ENCODE measurements at regions not wholly inside any gene's neighbourhood (a gene's known extent, or its start where the extent isn't known, plus 50 kb on each side); places are given as distances from the start of the nearest gene placed in this dataset.

DNA sequence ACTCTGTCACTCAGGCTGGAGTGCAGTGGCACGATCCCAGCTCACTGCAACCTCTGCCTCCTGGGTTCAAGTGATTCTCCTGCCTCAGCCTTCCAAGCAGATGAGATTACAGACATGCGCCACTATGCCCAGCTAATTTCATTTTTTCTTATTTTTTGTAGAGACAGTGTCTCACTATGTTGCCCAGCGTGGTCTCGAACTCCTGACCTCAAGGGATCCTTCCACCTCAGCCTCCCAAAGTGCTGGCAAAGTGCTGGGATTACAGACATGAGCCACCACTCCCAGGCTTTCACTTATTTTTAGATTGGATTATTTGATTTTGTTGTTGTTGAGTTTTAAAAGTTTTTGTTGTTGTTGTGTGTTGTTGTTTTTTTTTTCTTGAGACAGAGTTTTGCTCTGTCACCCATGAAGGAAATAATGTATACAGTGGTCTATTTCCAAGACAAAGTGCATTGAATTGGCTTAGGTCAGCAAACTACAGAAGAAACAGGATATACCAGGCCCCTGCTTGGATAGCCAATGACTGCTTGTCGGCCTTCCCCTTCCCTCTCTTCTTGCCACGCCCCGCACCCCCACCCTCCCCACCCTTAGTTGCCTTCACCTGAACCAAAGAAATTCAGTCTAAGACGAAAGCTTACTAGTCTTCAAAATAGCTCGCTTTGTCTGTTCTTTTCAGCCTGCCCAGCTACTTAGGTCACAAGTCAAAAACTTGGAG lies 91.8 kb upstream of the CLDN5 start:
- no peaks in the 10 kb centered on the region for H3K4me1 ChIP-seq (ENCODE audit: insufficient read depth, low read length, poor library complexity, severe bottlenecking)

DNA sequence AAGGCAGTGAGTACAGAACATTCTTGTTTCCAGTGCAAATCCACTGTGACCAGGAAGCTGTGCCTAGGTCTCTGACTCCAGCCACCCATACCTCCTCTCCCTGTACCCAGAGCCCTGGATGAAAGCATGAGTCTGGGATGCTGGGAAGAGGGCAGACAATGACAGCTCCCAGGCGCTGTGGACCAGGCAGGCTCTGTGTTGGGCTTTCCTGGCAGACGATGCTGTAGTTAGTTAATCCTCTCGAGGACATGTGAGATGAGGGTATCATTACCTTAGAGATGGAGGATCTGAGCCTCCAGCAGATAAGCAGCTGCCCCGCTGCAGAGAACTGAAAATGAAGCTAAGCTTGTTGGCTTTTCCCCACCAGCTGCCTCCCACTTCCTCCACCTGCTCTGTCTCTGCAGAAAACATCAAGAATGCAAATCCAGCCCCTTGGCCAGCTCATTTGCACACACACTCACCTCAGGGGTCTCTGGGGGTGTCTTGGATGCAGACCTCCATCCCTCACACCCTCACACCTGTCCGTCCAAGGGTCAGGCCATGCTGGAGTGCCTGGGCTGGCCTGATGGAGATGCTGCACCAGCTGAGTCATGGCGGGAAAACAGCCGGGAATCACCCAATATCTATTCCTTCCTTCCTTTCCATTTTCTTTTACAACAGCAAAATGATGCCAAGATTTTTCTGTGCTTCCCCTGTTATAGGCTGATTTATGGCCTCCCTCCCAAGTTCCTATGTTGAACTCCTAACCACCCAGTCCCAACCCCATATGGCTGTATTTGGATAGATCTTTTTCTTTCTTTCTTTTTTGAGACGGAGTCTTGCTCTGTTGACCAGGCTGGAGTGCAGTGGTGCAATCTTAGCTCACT lies 94.9 kb upstream of the SEPTIN5 start:
- no TSS peak for BruUV-seq (replicated peaks)
- no peak for DNase-seq (ENCODE audit: low spot score)
- TF ChIP-seq, protein P1, sequence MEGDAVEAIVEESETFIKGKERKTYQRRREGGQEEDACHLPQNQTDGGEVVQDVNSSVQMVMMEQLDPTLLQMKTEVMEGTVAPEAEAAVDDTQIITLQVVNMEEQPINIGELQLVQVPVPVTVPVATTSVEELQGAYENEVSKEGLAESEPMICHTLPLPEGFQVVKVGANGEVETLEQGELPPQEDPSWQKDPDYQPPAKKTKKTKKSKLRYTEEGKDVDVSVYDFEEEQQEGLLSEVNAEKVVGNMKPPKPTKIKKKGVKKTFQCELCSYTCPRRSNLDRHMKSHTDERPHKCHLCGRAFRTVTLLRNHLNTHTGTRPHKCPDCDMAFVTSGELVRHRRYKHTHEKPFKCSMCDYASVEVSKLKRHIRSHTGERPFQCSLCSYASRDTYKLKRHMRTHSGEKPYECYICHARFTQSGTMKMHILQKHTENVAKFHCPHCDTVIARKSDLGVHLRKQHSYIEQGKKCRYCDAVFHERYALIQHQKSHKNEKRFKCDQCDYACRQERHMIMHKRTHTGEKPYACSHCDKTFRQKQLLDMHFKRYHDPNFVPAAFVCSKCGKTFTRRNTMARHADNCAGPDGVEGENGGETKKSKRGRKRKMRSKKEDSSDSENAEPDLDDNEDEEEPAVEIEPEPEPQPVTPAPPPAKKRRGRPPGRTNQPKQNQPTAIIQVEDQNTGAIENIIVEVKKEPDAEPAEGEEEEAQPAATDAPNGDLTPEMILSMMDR (conservative IDR thresholded peaks at IDR 0.05; ENCODE audit: low read depth, low read length) = no peak
- no peak for TF ChIP-seq EZH2 (IDR thresholded peaks at IDR 0.05; ENCODE audit: borderline replicate concordance, low read depth, low read length, poor library complexity, severe bottlenecking)
- Histone ChIP-seq H3K4me3 (ENCODE audit: low read depth, low read length, poor library complexity, severe bottlenecking) (no peak overlapping the region), H3K27me3 (replicated peaks; ENCODE audit: insufficient read depth, low read depth, low read length, poor library complexity) (no peaks in the 10 kb centered on the region), H3K36me3 (ENCODE audit: insufficient read depth, low read length, poor library complexity, severe bottlenecking) (no peaks in the 10 kb centered on the region), H3K4me1 (ENCODE audit: insufficient read depth, low read length, poor library complexity, severe bottlenecking) (no peaks in the 10 kb centered on the region), H3K27ac (ENCODE audit: low read depth, low read length, poor library complexity, severe bottlenecking) (no peak overlapping the region), H3K9me3 (ENCODE audit: low read depth, low read length, poor library complexity, severe bottlenecking) (no peaks in the 10 kb centered on the region)
- intact Hi-C loops (cut with micrococcal nuclease; ENCODE audit: unreplicated experiment) = no loop called here
- ChIA-PET POLR2A (ENCODE audit: low non-redundant PET) (no interaction called here), CTCF (no interaction called here)

More for the DNA sequence above, 91.8 kb upstream of the CLDN5 start:
- no peak for DNase-seq (ENCODE audit: low spot score)
- no peak for TF ChIP-seq EZH2 (IDR thresholded peaks at IDR 0.05; ENCODE audit: borderline replicate concordance, low read depth, low read length, poor library complexity, severe bottlenecking)
- TF ChIP-seq, protein P1 (conservative IDR thresholded peaks at IDR 0.05; ENCODE audit: low read depth, low read length) = no peak
- H3K9me3 ChIP-seq (ENCODE audit: low read depth, low read length, poor library complexity, severe bottlenecking) = no peaks in the 10 kb centered on the region
- no peak overlapping the region for H3K27ac ChIP-seq (ENCODE audit: low read depth, low read length, poor library complexity, severe bottlenecking)
- ChIA-PET CTCF (no interaction called here), POLR2A (ENCODE audit: low non-redundant PET) (no interaction called here)
- BruUV-seq (replicated peaks) = no TSS peak
- no peak overlapping the region for H3K4me3 ChIP-seq (ENCODE audit: low read depth, low read length, poor library complexity, severe bottlenecking)
- H3K27me3 ChIP-seq (replicated peaks; ENCODE audit: insufficient read depth, low read depth, low read length, poor library complexity) = no peaks in the 10 kb centered on the region
- H3K36me3 ChIP-seq (ENCODE audit: insufficient read depth, low read length, poor library complexity, severe bottlenecking) = no peaks in the 10 kb centered on the region
- intact Hi-C loops (cut with micrococcal nuclease; ENCODE audit: unreplicated experiment) = no loop called here

GRCh38 chr22:19620742-19621371 lies 93.4 kb upstream of the SEPTIN5 start:
- H3K4me3 ChIP-seq (ENCODE audit: low read depth, low read length, poor library complexity, severe bottlenecking) = no peak overlapping the region
- POLR2A ChIA-PET (ENCODE audit: low non-redundant PET) = no interaction called here
- no peaks in the 10 kb centered on the region for H3K36me3 ChIP-seq (ENCODE audit: insufficient read depth, low read length, poor library complexity, severe bottlenecking)
- no peaks in the 10 kb centered on the region for H3K4me1 ChIP-seq (ENCODE audit: insufficient read depth, low read length, poor library complexity, severe bottlenecking)
- no peak overlapping the region for H3K27ac ChIP-seq (ENCODE audit: low read depth, low read length, poor library complexity, severe bottlenecking)
- no peak for TF ChIP-seq EZH2 (IDR thresholded peaks at IDR 0.05; ENCODE audit: borderline replicate concordance, low read depth, low read length, poor library complexity, severe bottlenecking)
- TF ChIP-seq, protein P1 (conservative IDR thresholded peaks at IDR 0.05; ENCODE audit: low read depth, low read length) = no peak
- no peaks in the 10 kb centered on the region for H3K9me3 ChIP-seq (ENCODE audit: low read depth, low read length, poor library complexity, severe bottlenecking)
- no peak for DNase-seq (ENCODE audit: low spot score)
- intact Hi-C loops (cut with micrococcal nuclease; ENCODE audit: unreplicated experiment) = no loop called here
- no TSS peak for BruUV-seq (replicated peaks)
- no peaks in the 10 kb centered on the region for H3K27me3 ChIP-seq (replicated peaks; ENCODE audit: insufficient read depth, low read depth, low read length, poor library complexity)
- CTCF ChIA-PET = no interaction called here
